CD4-positive, alpha-beta T cell treated with Interleukin-6 for 4 hours (primary cell): ENCODE measurements at regions not wholly inside any gene's neighbourhood (a gene's known extent, or its start where the extent isn't known, plus 50 kb on each side); places are given as distances from the start of the nearest gene placed in this dataset.
"Not testable (repeated sequence)": the region's sequence is repeated elsewhere in the genome, so short reads cannot be mapped to it uniquely, and the experiment has no call there.

Source experiments
- DNase-seq: peaks from one replicate; pipeline ENCODE4 v3.0.0-alpha.2; 2020; ENCODE audit warnings: mixed read lengths

- DNase-seq, result not testable (repeated sequence)
Observed at GRCh38 chr16:29578898-29579297, 72.7 kb upstream of the NPIPB12 start.

- not testable (repeated sequence) for DNase-seq
Observed at GRCh38 chr16:29581764-29582163, 75.6 kb upstream of the NPIPB12 start.

GRCh38 chr16:29591919-29592318, 71.1 kb upstream of the SPN start:
- DNase-seq, result not testable (repeated sequence)

GRCh38 chr16:29594269-29594925, 68.7 kb upstream of the SPN start:
- peak; percentile 27 for DNase-seq

GRCh38 chr16:29594926-29595838, 67.9 kb upstream of the SPN start:
- peak; percentile 93 for DNase-seq

- not testable (repeated sequence) for DNase-seq
Observed at GRCh38 chr16:29597030-29597429, 66.0 kb upstream of the SPN start.

GRCh38 chr16:29600111-29601000, 62.7 kb upstream of the SPN start:
- DNase-seq, result peak; percentile 67

GRCh38 chr16:29602247-29602625, 60.8 kb upstream of the SPN start:
- not testable (repeated sequence) for DNase-seq

- not testable (repeated sequence) for DNase-seq
Observed at GRCh38 chr16:29602683-29603088, 60.4 kb upstream of the SPN start.

GRCh38 chr16:29604631-29605549, 58.2 kb upstream of the SPN start:
- DNase-seq, result not testable (repeated sequence)

GRCh38 chr16:29605593-29606205, 57.3 kb upstream of the SPN start:
- not testable (repeated sequence) for DNase-seq

- not testable (repeated sequence) for DNase-seq
Observed at GRCh38 chr16:29606669-29607427, 56.2 kb upstream of the SPN start.

- DNase-seq, result not testable (repeated sequence)
Observed at GRCh38 chr16:29607428-29607823, 55.6 kb upstream of the SPN start.

- DNase-seq, result not testable (repeated sequence)
Observed at GRCh38 chr16:29612381-29613306, 50.4 kb upstream of the SPN start.
